Stimulated activated CD8-positive, alpha-beta memory T cell treated with anti-CD3 and anti-CD28 coated beads, Interleukin-7, amount 100 ng/mL, for 48 hours (primary cell): ENCODE measurements at regions not wholly inside any gene's neighbourhood (a gene's known extent, or its start where the extent isn't known, plus 50 kb on each side); places are given as distances from the start of the nearest gene placed in this dataset.
"Not testable (repeated sequence)": the region's sequence is repeated elsewhere in the genome, so short reads cannot be mapped to it uniquely, and the experiment has no call there.

ENCODE experiments used
- DNase-seq, 2 donors: peaks; one replicate each; pipeline ENCODE4 v3.0.0-alpha.2; 2020; ENCODE audit warnings: low read depth in 1 of 2; ENCODE audit errors: extremely low read depth in 1 of 2

DNA sequence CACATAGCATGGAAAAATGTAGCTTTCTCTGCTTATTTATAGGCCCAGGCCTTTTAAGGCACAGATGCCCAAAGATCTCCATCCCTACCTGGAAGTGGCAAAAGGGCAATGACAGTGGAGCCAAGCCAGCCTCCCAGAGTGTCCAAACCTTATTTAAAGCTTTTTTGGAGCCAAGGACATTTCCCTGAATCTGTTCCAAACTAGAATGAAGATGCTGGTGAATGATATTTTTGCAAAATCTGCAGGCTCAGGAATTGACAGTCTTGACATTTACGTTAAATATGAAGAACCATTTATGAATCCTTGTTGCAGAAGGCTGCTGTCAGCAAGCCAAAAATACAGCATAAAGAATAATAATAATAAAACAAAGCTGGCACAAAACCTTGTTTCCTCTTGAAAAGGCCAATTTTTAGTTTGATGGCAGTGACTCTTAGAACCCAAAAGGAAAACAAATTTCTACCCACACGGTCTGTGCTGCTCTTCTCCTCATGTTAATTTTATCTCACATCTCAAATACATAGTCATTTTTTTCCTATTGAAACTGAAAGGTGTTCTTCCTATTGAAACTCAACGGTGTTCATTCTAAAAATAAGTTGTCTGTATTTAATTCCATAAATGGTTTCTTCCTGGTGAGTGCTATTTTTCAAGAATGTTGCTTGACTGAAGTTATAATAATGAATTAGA lies 206.3 kb upstream of the TBL1X start:
- no peak for DNase-seq

DNA sequence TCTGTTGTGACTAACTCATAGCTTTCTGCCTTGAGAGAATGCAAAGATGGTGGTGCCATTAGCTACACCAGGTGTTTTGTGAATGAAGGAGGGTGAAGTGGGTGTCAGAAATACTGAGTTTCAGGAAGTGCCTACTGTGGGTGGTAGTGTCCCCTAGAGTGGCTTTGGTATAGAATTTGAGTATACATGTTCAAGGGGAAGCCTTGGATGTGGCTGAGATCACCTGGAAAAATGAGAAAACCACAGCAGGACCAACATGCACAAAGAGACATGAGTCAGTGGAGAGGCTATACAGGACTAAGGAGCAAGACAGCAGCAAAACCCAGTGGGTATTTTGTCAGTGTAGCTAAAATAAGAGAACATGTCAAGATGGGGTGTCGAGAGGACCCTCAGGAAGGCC lies 204.3 kb upstream of the TBL1X start:
- DNase-seq = no peak

- DNase-seq = no peak
Measured at GRCh38 chrX:9267415-9267814, 197.4 kb upstream of the TBL1X start.

DNA sequence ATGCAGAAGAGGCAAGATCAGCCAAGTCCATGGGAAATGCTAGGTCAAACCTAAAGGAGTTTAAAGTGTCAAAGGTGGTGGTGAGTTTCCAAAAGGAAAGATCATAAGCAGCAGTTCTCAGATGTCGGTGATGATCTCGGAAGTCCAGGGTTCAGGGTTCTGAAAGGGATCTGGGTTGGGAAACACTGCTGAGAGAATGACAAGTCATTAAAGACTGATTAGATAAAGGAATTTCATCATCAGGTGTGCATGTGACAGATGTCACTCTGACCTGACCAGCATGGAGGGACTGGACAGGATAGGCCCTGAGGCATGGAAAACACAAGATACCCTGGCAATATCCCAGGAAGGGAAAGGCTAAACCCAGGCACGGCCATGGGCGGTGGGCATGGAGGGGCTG lies 195.7 kb upstream of the TBL1X start:
- no peak for DNase-seq

GRCh38 chrX:9271789-9272525 lies 192.9 kb upstream of the TBL1X start:
- DNase-seq = no peak

DNA sequence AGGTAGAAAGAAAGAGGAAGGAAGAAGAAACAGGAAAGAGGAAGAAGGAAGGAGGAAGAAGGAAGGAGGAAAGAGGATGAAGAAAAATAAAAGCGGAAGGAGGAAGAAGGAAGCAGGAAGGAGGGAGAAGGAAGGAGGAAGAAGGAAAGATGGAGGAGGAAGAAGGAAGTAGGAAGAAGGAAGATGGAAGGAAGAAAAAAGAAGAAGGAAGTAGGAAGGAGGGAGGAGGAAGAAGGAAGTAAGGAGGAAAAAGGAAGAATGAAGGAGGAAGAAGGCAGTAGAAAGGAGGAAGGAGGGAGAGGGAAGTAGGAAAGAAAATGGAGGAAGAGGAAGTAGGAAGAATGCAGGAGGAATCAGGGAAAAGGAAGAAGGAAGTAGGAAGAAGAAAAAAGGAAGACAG lies 191.1 kb upstream of the TBL1X start:
- DNase-seq = no peak

DNA sequence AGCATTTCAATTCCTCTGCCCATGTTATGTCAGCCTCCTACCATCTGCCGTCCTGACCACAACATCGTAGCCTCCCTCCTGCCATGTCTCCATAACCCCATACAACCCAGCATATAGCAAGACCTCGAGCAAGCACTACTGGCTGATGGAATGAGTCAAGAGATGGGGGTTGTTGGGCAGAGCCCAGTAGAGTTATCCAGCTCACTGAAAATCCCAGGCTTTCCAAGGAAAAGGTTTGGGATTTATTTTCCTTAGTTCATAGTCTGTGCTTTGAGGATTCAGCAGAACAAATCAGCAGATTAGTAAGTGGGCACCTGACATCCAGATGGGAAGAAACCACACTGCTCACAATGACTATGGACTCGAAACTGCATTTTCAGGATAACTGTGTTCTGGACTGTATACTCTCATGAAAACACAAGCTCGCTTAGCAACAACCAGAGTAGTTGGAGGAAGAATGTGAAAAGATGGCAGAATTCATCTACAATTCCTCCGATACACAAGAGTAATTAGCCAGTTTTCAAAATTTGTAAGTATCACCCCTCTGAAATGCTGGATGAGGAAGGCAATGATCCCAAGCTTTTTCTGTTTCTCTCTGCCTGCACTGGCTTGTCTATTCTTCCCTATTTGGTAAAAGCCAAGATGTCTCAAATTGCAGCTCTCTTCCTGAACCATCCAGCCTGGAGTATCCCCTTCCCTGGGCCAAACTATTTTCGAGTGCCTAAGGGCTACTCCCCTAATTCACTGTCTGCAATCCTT lies 186.2 kb upstream of the TBL1X start:
- DNase-seq = no peak

DNA sequence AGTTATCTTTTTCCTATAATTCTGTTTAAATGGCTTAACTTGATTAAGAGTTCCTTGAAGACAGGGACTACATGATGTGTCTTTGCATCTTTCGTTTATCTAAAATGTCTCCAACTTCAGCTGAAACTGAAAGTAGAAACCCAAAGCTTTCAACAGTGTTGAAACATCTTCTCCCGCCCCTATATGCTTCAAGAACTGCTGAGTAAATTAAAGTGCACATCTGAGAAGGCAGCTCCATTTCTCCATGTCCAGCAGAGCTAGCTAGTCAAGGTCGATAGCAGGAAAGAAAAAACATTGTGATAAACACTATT lies 185.7 kb upstream of the TBL1X start:
- no peak for DNase-seq

GRCh38 chrX:9280831-9281230 lies 184.0 kb upstream of the TBL1X start:
- DNase-seq = no peak

DNA sequence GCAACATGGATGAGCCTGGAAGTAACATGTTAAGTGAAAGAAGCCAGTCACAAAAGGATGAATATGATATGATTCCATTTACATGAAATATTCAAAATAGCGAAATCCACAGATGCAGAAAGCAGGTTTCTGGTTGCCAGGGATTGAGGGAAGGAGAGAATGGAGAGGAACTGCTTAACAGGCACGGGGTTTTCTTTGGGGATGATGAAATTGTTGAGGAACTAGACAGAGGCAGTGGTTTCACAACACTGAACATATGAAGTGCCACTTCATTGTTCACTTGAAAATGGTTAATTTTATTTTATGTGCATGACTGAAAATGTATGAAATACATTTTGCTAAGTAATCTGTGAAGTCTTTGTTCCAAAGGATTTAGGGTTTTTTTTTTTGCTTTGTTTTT lies 182.5 kb upstream of the TBL1X start:
- DNase-seq = no peak

DNA sequence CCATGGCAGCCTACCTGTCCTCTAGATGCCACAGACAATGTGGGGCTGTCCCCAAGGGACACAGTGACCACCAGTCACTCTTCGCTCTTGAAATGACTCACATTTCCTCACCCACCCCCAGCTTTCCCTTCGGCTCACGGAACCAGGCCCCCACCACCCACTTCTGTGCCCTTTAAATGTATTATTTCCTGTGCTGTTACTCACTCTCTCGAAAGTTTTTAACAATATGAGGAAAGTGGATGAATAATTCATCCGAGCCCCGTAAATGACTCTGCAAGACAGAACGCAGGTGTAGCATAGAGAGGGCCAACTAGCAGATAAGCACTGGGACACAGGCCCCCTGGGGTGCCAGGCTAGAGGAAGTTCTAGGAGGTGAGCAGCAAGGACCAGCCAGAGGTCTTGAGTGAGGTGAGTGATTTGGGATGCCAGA lies 179.5 kb upstream of the TBL1X start:
- peak; percentile 50 to 70 for DNase-seq

- no peak for DNase-seq
Measured at GRCh38 chrX:9286234-9286633, 178.6 kb upstream of the TBL1X start.

GRCh38 chrX:9291629-9292028 lies 173.2 kb upstream of the TBL1X start:
- DNase-seq = no peak

DNA sequence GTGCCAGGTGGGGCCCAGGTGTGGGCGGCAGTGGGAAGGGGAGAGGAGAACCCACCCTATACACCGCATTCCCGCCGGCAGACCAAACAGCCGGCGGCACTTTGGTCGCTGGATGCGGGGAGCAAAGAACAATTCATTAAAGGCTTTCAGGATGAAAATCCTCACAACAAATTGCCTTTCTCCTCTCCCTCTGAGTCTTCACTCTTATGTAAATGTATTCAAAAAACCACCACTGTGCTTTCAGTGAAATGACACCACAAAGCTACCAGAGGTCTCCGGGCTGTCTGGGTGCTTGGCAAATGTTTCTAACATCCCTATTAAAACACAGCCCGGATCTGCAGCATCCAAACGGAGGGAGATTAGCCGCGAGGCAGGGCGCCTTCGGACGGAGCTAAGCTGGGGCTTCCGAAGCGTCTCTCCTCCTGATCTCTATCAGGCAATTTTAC lies 171.8 kb upstream of the TBL1X start:
- no peak for DNase-seq

DNA sequence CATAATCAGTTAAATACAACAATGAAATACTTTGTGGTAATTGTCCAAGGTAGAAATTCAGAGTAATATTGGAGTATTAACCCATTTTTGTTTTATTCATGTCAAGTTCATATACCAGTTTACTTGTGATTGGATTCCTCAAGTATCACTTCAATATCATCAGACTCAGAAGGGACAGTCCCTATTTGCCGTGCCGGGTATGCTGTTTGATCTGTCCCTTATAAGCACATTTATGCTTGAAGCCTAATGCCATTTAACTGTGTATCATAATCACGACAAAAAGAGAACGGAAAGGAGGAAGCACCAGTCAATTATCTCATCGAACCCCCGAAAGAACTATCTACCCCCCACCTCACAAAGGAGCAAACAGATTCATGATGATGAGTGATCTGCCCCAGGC lies 171.0 kb upstream of the TBL1X start:
- no peak for DNase-seq

- DNase-seq = no peak
Measured at GRCh38 chrX:9295551-9295950, 169.3 kb upstream of the TBL1X start.

GRCh38 chrX:9298221-9298620 lies 166.6 kb upstream of the TBL1X start:
- no peak for DNase-seq

DNA sequence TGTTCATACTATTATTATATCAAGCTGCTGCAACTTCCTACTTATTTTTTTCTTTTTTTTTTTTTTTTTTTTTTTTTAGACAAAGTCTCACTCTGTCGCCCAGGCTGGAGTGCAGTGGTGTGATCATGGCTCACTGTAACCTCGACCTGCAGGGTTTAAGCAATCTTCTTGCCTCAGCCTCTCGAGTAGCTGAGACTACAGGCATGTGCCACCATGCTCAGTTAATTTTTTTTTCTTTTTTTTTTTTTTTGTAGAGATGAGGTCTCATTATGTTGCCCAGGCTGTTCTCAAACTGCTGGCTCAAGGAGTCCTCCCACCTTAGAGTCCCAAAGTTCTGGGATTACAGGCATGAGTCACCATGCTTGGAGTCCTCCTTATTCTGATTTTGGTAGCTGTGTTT lies 165.2 kb upstream of the TBL1X start:
- DNase-seq = not testable (repeated sequence)

DNA sequence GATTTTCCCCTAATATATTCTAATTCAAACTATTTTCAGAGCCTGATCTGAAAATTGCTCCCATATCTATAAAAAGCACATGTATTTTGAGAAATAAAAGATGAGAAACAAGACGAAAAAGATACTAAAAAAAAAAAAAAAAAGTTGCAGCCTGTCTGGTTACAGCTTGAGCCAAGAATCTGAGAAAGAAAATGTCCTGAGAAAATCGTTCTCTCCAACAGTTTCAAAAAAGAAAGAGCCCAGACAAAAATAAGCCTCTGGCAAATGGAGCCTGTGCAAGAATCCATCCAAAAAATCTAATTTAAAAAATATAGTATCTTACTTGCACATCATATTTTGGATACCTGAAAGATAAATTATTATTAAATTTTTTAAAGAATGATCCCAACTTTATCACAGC lies 163.0 kb upstream of the TBL1X start:
- DNase-seq = no peak

- no peak for DNase-seq
Measured at GRCh38 chrX:9302381-9302780, 162.5 kb upstream of the TBL1X start.

DNA sequence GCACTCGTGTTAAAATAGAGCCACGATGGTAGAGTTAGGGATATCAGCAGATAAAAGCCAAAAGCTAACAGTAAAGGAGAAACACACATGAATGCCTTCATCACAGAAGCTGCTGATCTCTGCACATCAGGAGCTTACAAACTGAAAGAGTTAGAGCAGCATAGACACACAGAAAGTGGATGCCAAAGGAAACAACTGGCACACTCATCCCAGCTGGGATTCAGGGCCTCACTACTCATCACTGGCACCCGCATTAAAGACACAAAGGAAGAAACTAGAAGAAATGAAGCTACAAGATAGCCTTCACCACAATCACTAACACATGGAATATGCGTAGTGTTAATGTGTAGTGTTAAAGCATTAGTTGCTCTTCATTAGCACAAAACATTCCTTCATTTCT lies 156.4 kb upstream of the TBL1X start:
- no peak for DNase-seq

DNA sequence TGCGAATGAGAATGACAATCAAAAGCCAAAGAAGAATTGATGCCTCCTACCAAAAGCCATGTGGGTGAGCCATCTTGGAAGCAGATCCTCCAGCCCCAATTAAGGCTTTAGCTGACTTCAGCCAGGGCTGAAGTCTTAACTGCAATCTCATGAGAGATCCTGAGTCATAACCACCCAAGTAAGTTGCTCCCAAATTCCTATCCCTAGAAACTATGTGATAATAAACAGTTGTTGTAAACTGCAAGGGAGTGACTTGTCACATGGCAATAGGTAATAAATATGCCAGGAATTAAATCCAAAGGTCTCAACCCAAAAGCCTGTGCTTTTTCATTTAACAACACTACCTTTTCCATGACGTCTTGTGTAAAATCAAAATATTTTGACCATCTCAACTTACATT lies 154.2 kb upstream of the TBL1X start:
- no peak for DNase-seq
